Liver (tissue), 8 donors: ENCODE measurements at regions not wholly inside any gene's neighbourhood (a gene's known extent, or its start where the extent isn't known, plus 50 kb on each side); places are given as distances from the start of the nearest gene placed in this dataset.

Source experiments
- DNase-seq: peaks from one replicate; pipeline ENCODE4 v3.0.0-alpha.2; 2017; ENCODE audit warnings: low spot score
- H3K27ac ChIP-seq, 2 donors: one replicate each; pipeline ENCODE4 v1.7.0; 2013; ENCODE audit warnings: inconsistent platforms in 2 of 2, low read length in 2 of 2, control low read depth in 1 of 2, low read depth in 1 of 2, mild to moderate bottlenecking in 1 of 2
- H3K27me3 ChIP-seq, 4 donors: one replicate each; pipeline versions ENCODE4 v1.6.1 to v1.7.0; 2013; ENCODE audit warnings: low read length in 3 of 4, inconsistent platforms in 1 of 4, mild to moderate bottlenecking in 1 of 4, moderate library complexity in 1 of 4; ENCODE audit not compliant: control insufficient read depth in 4 of 4, insufficient read depth in 4 of 4
- H3K36me3 ChIP-seq, 4 donors: one replicate each; pipeline versions ENCODE4 v1.6.1 to v1.7.0; 2013; ENCODE audit warnings: low read length in 3 of 4, mild to moderate bottlenecking in 3 of 4, low read depth in 1 of 4, moderate library complexity in 1 of 4; ENCODE audit not compliant: control insufficient read depth in 4 of 4, insufficient read depth in 3 of 4
- H3K4me1 ChIP-seq, 4 donors: one replicate each; pipeline versions ENCODE4 v1.6.1 to v1.7.0; 2013; ENCODE audit warnings: low read length in 3 of 4, mild to moderate bottlenecking in 3 of 4, moderate library complexity in 1 of 4; ENCODE audit not compliant: control insufficient read depth in 4 of 4, insufficient read depth in 4 of 4
- H3K4me3 ChIP-seq, 3 donors: one replicate each; pipeline versions ENCODE4 v1.6.1 to v1.7.0; 2013; ENCODE audit warnings: low read length in 3 of 3, control low read depth in 1 of 3, low read depth in 1 of 3, mild to moderate bottlenecking in 1 of 3
- H3K9ac ChIP-seq, 2 donors: one replicate each; pipeline ENCODE4 v1.7.0; 2013; ENCODE audit warnings: low read length in 2 of 2, mild to moderate bottlenecking in 2 of 2, moderate library complexity in 2 of 2, control low read depth in 1 of 2, low read depth in 1 of 2
- H3K9me3 ChIP-seq, 4 donors: one replicate each; pipeline versions ENCODE4 v1.6.1 to v1.7.0; 2013; ENCODE audit warnings: low read length in 3 of 4; ENCODE audit not compliant: control insufficient read depth in 4 of 4
- ATF3 ChIP-seq: IDR thresholded peaks from 2 replicates; pipeline ENCODE4 v1.6.1; 2016; ENCODE audit warnings: antibody characterized with exemption
- CTCF ChIP-seq: fragments of 150-350 bp; IDR thresholded peaks from 2 replicates; pipeline ENCODE4 v1.5.1; 2017; ENCODE audit warnings: improper control_type of control experiment, low read depth, low read length; ENCODE audit not compliant: missing input control
- EGR1 ChIP-seq, 2 donors: IDR thresholded peaks; 2 replicates each; pipeline ENCODE4 v1.6.1; 2016 to 2018; ENCODE audit warnings: antibody characterized with exemption in 2 of 2, low read depth in 2 of 2
- FOXA1 ChIP-seq: IDR thresholded peaks from 2 replicates; pipeline ENCODE4 v1.6.1; 2016; ENCODE audit warnings: antibody characterized with exemption
- FOXA2 ChIP-seq: IDR thresholded peaks from 2 replicates; pipeline ENCODE4 v1.6.1; 2016; ENCODE audit warnings: antibody characterized with exemption
- GABPA ChIP-seq, 2 donors: IDR thresholded peaks in 1 of 2; conservative IDR thresholded peaks in 1 of 2; 2 replicates each; pipeline ENCODE4 v1.6.1; 2016; ENCODE audit warnings: antibody characterized with exemption in 2 of 2, mild to moderate bottlenecking in 1 of 2, moderate library complexity in 1 of 2
- HNF4A ChIP-seq, 2 donors: conservative IDR thresholded peaks; 2 replicates each; pipeline ENCODE4 v1.6.1; 2016; ENCODE audit warnings: antibody characterized with exemption in 2 of 2, mild to moderate bottlenecking in 2 of 2
- HNF4G ChIP-seq: IDR thresholded peaks from 2 replicates; pipeline ENCODE4 v1.6.1; 2016; ENCODE audit warnings: antibody characterized with exemption
- JUND ChIP-seq, 2 donors: IDR thresholded peaks; 2 replicates each; pipeline ENCODE4 v1.6.1; 2016; ENCODE audit warnings: antibody characterized with exemption in 2 of 2
- MAX ChIP-seq: IDR thresholded peaks from 2 replicates; pipeline ENCODE4 v1.6.1; 2016; ENCODE audit warnings: antibody characterized with exemption
- NR2F2 ChIP-seq: IDR thresholded peaks from 2 replicates; pipeline ENCODE4 v1.6.1; 2016; ENCODE audit warnings: antibody characterized with exemption
- RAD21 ChIP-seq, 2 donors: IDR thresholded peaks; 2 replicates each; pipeline ENCODE4 v1.6.1; 2016; ENCODE audit warnings: antibody characterized with exemption in 2 of 2, mild to moderate bottlenecking in 2 of 2
- REST ChIP-seq: IDR thresholded peaks from 2 replicates; pipeline ENCODE4 v1.6.1; 2016; ENCODE audit warnings: antibody characterized with exemption, mild to moderate bottlenecking
- RXRA ChIP-seq, 2 donors: IDR thresholded peaks; 2 replicates each; pipeline ENCODE4 v1.6.1; 2017 to 2018; ENCODE audit warnings: antibody characterized with exemption in 2 of 2, mild to moderate bottlenecking in 1 of 2
- SP1 ChIP-seq: IDR thresholded peaks from 2 replicates; pipeline ENCODE4 v1.6.1; 2018; ENCODE audit warnings: antibody characterized with exemption, mild to moderate bottlenecking
- TAF1 ChIP-seq: conservative IDR thresholded peaks from 2 replicates; pipeline ENCODE4 v1.6.1; 2016; ENCODE audit warnings: antibody characterized with exemption, mild to moderate bottlenecking
- YY1 ChIP-seq: IDR thresholded peaks from 2 replicates; pipeline ENCODE4 v1.6.1; 2016; ENCODE audit warnings: antibody characterized with exemption, mild to moderate bottlenecking
- ZBTB33 ChIP-seq: IDR thresholded peaks from 2 replicates; pipeline ENCODE4 v1.6.1; 2016; ENCODE audit warnings: antibody characterized with exemption
- WGBS: extraction: QIAGEN DNeasy Blood & Tissue Kit; methylation state at CpG from one replicate; pipeline ENCODE4 v1.1.7; 2013; 5-methylcytosine and 5-hydroxymethylcytosine counted together
- donor health status: healthy.
- donor health status: healthy.
- donor health status: healthy.
- donor health status: healthy.
- donor health status: healthy.

GRCh38 chr3:76645724-76646123, 394.2 kb upstream of the ROBO2 start (continued):
- TF ChIP-seq HNF4A (conservative IDR thresholded peaks at IDR 0.05) = no peak
- TF ChIP-seq RXRA (IDR thresholded peaks at IDR 0.05) = no peak
- TF ChIP-seq RAD21 (IDR thresholded peaks at IDR 0.05) = no peak
- TF ChIP-seq NR2F2 = no peak
- TF ChIP-seq FOXA1 = no peak
- TF ChIP-seq TAF1 = no peak

- no peaks in the 10 kb centered on the region for H3K4me1 ChIP-seq
- DNase-seq = no peak
- H3K36me3 ChIP-seq = peaks cover 0 to 1% (median 0%) of the 10 kb centered on the region in 4 donors
- WGBS = 72% methylated on average over 13 of the region's 13 CpGs
- H3K9me3 ChIP-seq = no peaks in the 10 kb centered on the region
- TF ChIP-seq GABPA (IDR thresholded peaks at IDR 0.05 in 1 of 2, conservative IDR thresholded peaks at IDR 0.05 in 1 of 2) (no peak), YY1 (no peak), CTCF (no peak), FOXA1 (no peak), EGR1 (IDR thresholded peaks at IDR 0.05; ENCODE audit: low read depth in 2 of 2) (no peak), MAX (no peak), JUND (IDR thresholded peaks at IDR 0.05) (no peak), RAD21 (IDR thresholded peaks at IDR 0.05) (no peak), NR2F2 (no peak), FOXA2 (no peak), RXRA (IDR thresholded peaks at IDR 0.05) (no peak), ZBTB33 (no peak), HNF4G (no peak), TAF1 (no peak), SP1 (no peak), REST (no peak), ATF3 (no peak), HNF4A (conservative IDR thresholded peaks at IDR 0.05) (no peak)
- H3K9ac ChIP-seq = no peak overlapping the region
- no peak overlapping the region for H3K27ac ChIP-seq
- no peak overlapping the region for H3K4me3 ChIP-seq
- H3K27me3 ChIP-seq = no peaks in the 10 kb centered on the region
These were observed 392.9 kb upstream of the ROBO2 start for GRCh38 chr3:76646921-76647562.
